ENCODE measurements at regions not wholly inside any gene's neighbourhood (a gene's known extent, or its start where the extent isn't known, plus 50 kb on each side); places are given as distances from the start of the nearest gene placed in this dataset.
"Not testable (repeated sequence)": the region's sequence is repeated elsewhere in the genome, so short reads cannot be mapped to it uniquely, and the experiment has no call there.

GRCh38 chr6:170146640-170147039 lies 144.2 kb downstream of the DLL1 start:
- Mint-ChIP-seq H3K4me1 (peaks cover 22% of the 10 kb centered on the region), H3K36me3 (peaks cover 12% of the 10 kb centered on the region), H3K27ac (no peak overlapping the region), H3K9me3 (peaks cover 20% of the 10 kb centered on the region), H3K4me3 (no peak overlapping the region), H3K27me3 (ENCODE audit: low read depth) (peaks cover 7% of the 10 kb centered on the region)
- ChIA-PET CTCF (no interaction called here), POLR2A (no interaction called here)
- ATAC-seq (no peak), DNase-seq (ENCODE audit: low spot score) (no peak)
- no peak for TF ChIP-seq TEAD1 (CRISPR knock-in tag; IDR thresholded peaks at IDR 0.05)
- no peak for TF ChIP-seq ZNF281 (CRISPR knock-in tag; IDR thresholded peaks at IDR 0.05)
- TF ChIP-seq ESRRA (CRISPR knock-in tag; IDR thresholded peaks at IDR 0.05; ENCODE audit: borderline replicate concordance) = no peak
- no peak for TF ChIP-seq MXD4 (CRISPR knock-in tag; IDR thresholded peaks at IDR 0.05; ENCODE audit: borderline replicate concordance)
- TF ChIP-seq GTF2I (CRISPR knock-in tag; conservative IDR thresholded peaks at IDR 0.05) = no peak
- TF ChIP-seq OVOL2 (CRISPR knock-in tag; IDR thresholded peaks at IDR 0.05; ENCODE audit: borderline replicate concordance) = no peak
- TF ChIP-seq CTCF (IDR thresholded peaks at IDR 0.05) = no peak
- no peak for TF ChIP-seq ERG (CRISPR knock-in tag; IDR thresholded peaks at IDR 0.05)
- no peak for TF ChIP-seq NFE2L1 (CRISPR knock-in tag; IDR thresholded peaks at IDR 0.05)

GRCh38 chr6:170146131-170146530 lies 144.7 kb downstream of the DLL1 start:
- H3K27me3 Mint-ChIP-seq (ENCODE audit: low read depth); DNase-seq (ENCODE audit: low spot score); POLR2A ChIA-PET; H3K4me3 Mint-ChIP-seq; ATAC-seq; H3K27ac Mint-ChIP-seq; CTCF ChIA-PET: not testable (repeated sequence)
- H3K4me1 Mint-ChIP-seq = peaks cover 17% of the 10 kb centered on the region
- peaks cover 20% of the 10 kb centered on the region for H3K9me3 Mint-ChIP-seq
- H3K36me3 Mint-ChIP-seq = peaks cover 12% of the 10 kb centered on the region

GRCh38 chr6:170145716-170146115 lies 145.2 kb downstream of the DLL1 start:
- H3K27me3 Mint-ChIP-seq (ENCODE audit: low read depth); CTCF ChIA-PET: not testable (repeated sequence)

GRCh38 chr6:170145272-170145592 lies 145.6 kb downstream of the DLL1 start:
- POLR2A ChIA-PET = no interaction called here
- CTCF ChIA-PET = no interaction called here
- ATAC-seq (no peak), DNase-seq (ENCODE audit: low spot score) (no peak)
- Mint-ChIP-seq H3K27me3 (ENCODE audit: low read depth) (peaks cover 2% of the 10 kb centered on the region; the same call in 1 of the 2 replicates), H3K9me3 (peaks cover 20% of the 10 kb centered on the region), H3K27ac (no peak overlapping the region), H3K36me3 (peaks cover 12% of the 10 kb centered on the region), H3K4me3 (no peak overlapping the region), H3K4me1 (peaks cover 13% of the 10 kb centered on the region)
- TF ChIP-seq FOXP1 (CRISPR knock-in tag; IDR thresholded peaks at IDR 0.05; ENCODE audit: borderline replicate concordance) (no peak), ZNF396 (CRISPR knock-in tag; IDR thresholded peaks at IDR 0.05; ENCODE audit: borderline replicate concordance) (no peak), CREB1 (CRISPR knock-in tag; IDR thresholded peaks at IDR 0.05) (no peak), ARID4B (CRISPR knock-in tag; IDR thresholded peaks at IDR 0.05; ENCODE audit: borderline replicate concordance) (no peak), ZBTB21 (CRISPR knock-in tag; IDR thresholded peaks at IDR 0.05; ENCODE audit: borderline replicate concordance) (no peak), GRHL2 (CRISPR knock-in tag; IDR thresholded peaks at IDR 0.05; ENCODE audit: insufficient replicate concordance, severe bottlenecking) (no peak), AFF4 (CRISPR knock-in tag; IDR thresholded peaks at IDR 0.05; ENCODE audit: borderline replicate concordance) (no peak)

More at GRCh38 chr6:170145716-170146115, 145.2 kb downstream of the DLL1 start:
- ATAC-seq; H3K4me3 Mint-ChIP-seq; DNase-seq (ENCODE audit: low spot score); H3K27ac Mint-ChIP-seq; POLR2A ChIA-PET: not testable (repeated sequence)
- H3K36me3 Mint-ChIP-seq = peaks cover 12% of the 10 kb centered on the region
- peaks cover 15% of the 10 kb centered on the region for H3K4me1 Mint-ChIP-seq
- peaks cover 20% of the 10 kb centered on the region for H3K9me3 Mint-ChIP-seq

Data from WTC11 (cell line).